K562 (cell line): ENCODE measurements at regions not wholly inside any gene's neighbourhood (a gene's known extent, or its start where the extent isn't known, plus 50 kb on each side); places are given as distances from the start of the nearest gene placed in this dataset.

Experiments
- ATAC-seq: fragments of 200-7000 bp; cut with Tn5 transposase; 3 replicates; pipeline ENCODE4 v1.9.1; 2020; ENCODE audit warnings: moderate library complexity
- BruUV-seq: library from RNA; stranded (reverse); fragments of 400-500 nt; replicated peaks from 2 replicates; lab custom pipeline; 2021; lab: Mats Ljungman, UMichigan
- CTCF ChIA-PET: fragments of 300-600 bp; formaldehyde crosslinking; extraction: SDS; loops from one replicate; lab custom pipeline; 2021; ENCODE audit warnings: low intra/inter-chr PET ratio; lab: Yijun Ruan, JAX
- POLR2A ChIA-PET: fragments of 300-600, 350-650 bp; sonication (Branson Sonifier 250); formaldehyde crosslinking; extraction: SDS; loops from one replicate; lab custom pipeline; 2021; ENCODE audit warnings: antibody characterized with exemption, inconsistent platforms; lab: Yijun Ruan, JAX
- DNase-seq, 4 experiments: peaks; one replicate each; pipeline versions ENCODE4 v3.0.0 to v3.0.0-alpha.2; 2011 to 2018; ENCODE audit warnings: low spot score in 3 of 4, mixed read lengths in 3 of 4; ENCODE audit errors: extremely low read depth in 1 of 4
- FAIRE-seq: peaks from 2 replicates; lab custom pipeline; 2011; peaks lifted over from hg19 to GRCh38; lab: Jason Lieb, UNC
- H2AFZ ChIP-seq: 2 replicates; pipeline ENCODE4 v1.6.0; 2011; ENCODE audit warnings: low read depth, low read length, control low read depth, inconsistent platforms
- H3K27ac ChIP-seq: fragments of 200-600 bp; 3 replicates; pipeline ENCODE4 v1.8.0; 2011; ENCODE audit warnings: low read depth, mild to moderate bottlenecking, control low read depth, inconsistent platforms, low read length, moderate library complexity, mixed read lengths; ENCODE audit errors: extremely low read depth
- H3K27me3 ChIP-seq, 2 experiments: fragments of 300-600 bp in 1 of 2; 2 replicates in 1 of 2; 3 replicates in 1 of 2; pipeline versions ENCODE4 v1.6.0 to v1.8.0; 2011; ENCODE audit warnings: inconsistent platforms in 2 of 2, low read length in 2 of 2, mild to moderate bottlenecking in 1 of 2, mixed read lengths in 1 of 2, moderate library complexity in 1 of 2; ENCODE audit not compliant: control insufficient read depth in 2 of 2, insufficient read depth in 2 of 2
- H3K36me3 ChIP-seq: fragments of 300-600 bp; 3 replicates; pipeline ENCODE4 v1.8.0; 2011; ENCODE audit warnings: mild to moderate bottlenecking, low read length, inconsistent platforms; ENCODE audit not compliant: control insufficient read depth, insufficient read depth
- H3K4me1 ChIP-seq, 2 experiments: fragments of 200-600 bp in 1 of 2; replicated peaks in 1 of 2; 2 replicates in 1 of 2; 3 replicates in 1 of 2; pipeline versions ENCODE4 v1.5.1 to v1.8.0; 2011; ENCODE audit warnings: inconsistent platforms in 2 of 2, low read length in 2 of 2, mild to moderate bottlenecking in 1 of 2, mixed read lengths in 1 of 2, moderate library complexity in 1 of 2; ENCODE audit not compliant: control insufficient read depth in 2 of 2, insufficient read depth in 2 of 2
- H3K4me2 ChIP-seq: 2 replicates; pipeline ENCODE4 v1.6.1; 2011; ENCODE audit warnings: low read length, control low read depth, inconsistent platforms, mixed read lengths; ENCODE audit not compliant: insufficient read depth
- H3K4me3 ChIP-seq: fragments of 200-600 bp; sonication (generic), shearing (Covaris generic); 2 replicates; pipeline ENCODE4 v1.5.1; 2016; ENCODE audit warnings: control low read depth, inconsistent platforms
- H3K79me2 ChIP-seq: fragments of 200-600 bp; 3 replicates; pipeline ENCODE4 v1.8.0; 2011; ENCODE audit warnings: low read length, inconsistent platforms; ENCODE audit not compliant: control insufficient read depth, insufficient read depth
- H3K9ac ChIP-seq, 2 experiments: 2 replicates each; pipeline versions ENCODE4 v1.6.0 to v1.6.1; 2011; ENCODE audit warnings: low read depth in 2 of 2, low read length in 2 of 2, control low read depth in 1 of 2, inconsistent platforms in 1 of 2, mild to moderate bottlenecking in 1 of 2, mixed read lengths in 1 of 2; ENCODE audit not compliant: insufficient read depth in 1 of 2
- H3K9me1 ChIP-seq: one replicate; pipeline ENCODE4 v1.6.0; 2011; ENCODE audit warnings: inconsistent platforms, mild to moderate bottlenecking, low read length, moderate library complexity; ENCODE audit not compliant: control insufficient read depth, insufficient read depth
- H3K9me3 ChIP-seq: replicated peaks from 2 replicates; pipeline ENCODE4 v1.5.1; 2011; ENCODE audit warnings: low read depth, low read length, inconsistent platforms; ENCODE audit not compliant: control insufficient read depth, insufficient read depth
- H4K20me1 ChIP-seq: replicated peaks from 2 replicates; pipeline ENCODE4 v1.6.1; 2011; ENCODE audit warnings: low read length, inconsistent platforms, mixed read lengths; ENCODE audit not compliant: control insufficient read depth, insufficient read depth
- CBFA2T3 ChIP-seq: fragments of 450-650 bp; IDR thresholded peaks from 2 replicates; pipeline ENCODE4 v1.6.1; 2017
- CBX1 ChIP-seq: sonication (generic); IDR thresholded peaks from 2 replicates; pipeline ENCODE4 v1.6.1; 2016; ENCODE audit warnings: antibody characterized with exemption, low read depth, mild to moderate bottlenecking
- DMBX1 ChIP-seq: fragments of 250-450 bp; sonication (Bioruptor Pico); IDR thresholded peaks from 2 replicates; pipeline ENCODE4 v1.8.0; 2022; ENCODE audit warnings: inconsistent platforms, mild to moderate bottlenecking, moderate library complexity, borderline replicate concordance
- ESRRA ChIP-seq: fragments of 450-650 bp; IDR thresholded peaks from 2 replicates; pipeline ENCODE4 v1.6.1; 2014; ENCODE audit warnings: low read depth, mild to moderate bottlenecking, moderate library complexity, borderline replicate concordance
- HMG20A ChIP-seq: fragments of 450-650 bp; formaldehyde crosslinking; conservative IDR thresholded peaks from 2 replicates; pipeline ENCODE4 v1.4.0; 2020; ENCODE audit warnings: mild to moderate bottlenecking, mixed read lengths
- JUN ChIP-seq, 2 experiments: sonication (generic) in 1 of 2; formaldehyde crosslinking in 1 of 2; IDR thresholded peaks; 2 replicates each; pipeline versions ENCODE4 v1.6.1 to v1.8.0; 2012 to 2022; ENCODE audit warnings: borderline replicate concordance in 2 of 2, mild to moderate bottlenecking in 2 of 2, improper control_type of control experiment in 1 of 2, low read depth in 1 of 2, low read length in 1 of 2, missing genetic modification reagents in 1 of 2
- SRF ChIP-seq, 2 experiments: fragments of 250-450, 450-650 bp in 1 of 2; sonication (Bioruptor Pico) in 1 of 2; sonication (generic) in 1 of 2; formaldehyde crosslinking; IDR thresholded peaks; 2 replicates each; pipeline versions ENCODE4 v1.5.0 to v1.5.1; 2020 to 2022; ENCODE audit warnings: mild to moderate bottlenecking in 1 of 2, missing genetic modification reagents in 1 of 2
- SUPT5H ChIP-seq: fragments of 450-650 bp; IDR thresholded peaks from 2 replicates; pipeline ENCODE4 v1.6.1; 2016
- TOE1 ChIP-seq, 2 experiments: fragments of 450-650 bp in 1 of 2; sonication (generic) in 1 of 2; formaldehyde crosslinking in 1 of 2; IDR thresholded peaks; 2 replicates each; pipeline versions ENCODE4 v1.7.1 to v1.8.0; 2016 to 2022; ENCODE audit warnings: borderline replicate concordance in 2 of 2, mild to moderate bottlenecking in 2 of 2, antibody characterized with exemption in 1 of 2, inconsistent platforms in 1 of 2, low read depth in 1 of 2, missing genetic modification reagents in 1 of 2, moderate library complexity in 1 of 2
- ZKSCAN8 ChIP-seq: fragments of 200-800 bp; sonication (Bioruptor generic); IDR thresholded peaks from 2 replicates; pipeline ENCODE4 v1.6.1; 2016; ENCODE audit warnings: missing genetic modification characterization, missing compliant biosample characterization
- ZSCAN32 ChIP-seq: fragments of 450-650 bp; formaldehyde crosslinking; IDR thresholded peaks from 2 replicates; pipeline ENCODE4 v1.4.0; 2020; ENCODE audit warnings: mild to moderate bottlenecking, moderate library complexity
- WGBS: fragments of 100-300 bp; shearing (Covaris generic); methylation state at CpG from one replicate; pipeline ENCODE4 v1.1.6; 2016; ENCODE audit warnings: low coverage, mixed read lengths; ENCODE audit not compliant: insufficient coverage; ENCODE audit errors: missing lambda C conversion rate; 5-methylcytosine and 5-hydroxymethylcytosine counted together
- in situ Hi-C: fragments of 300-500 bp; cut with MboI; formaldehyde crosslinking; loops from 4 replicates; pipeline ENCODE4 v1.15.0; 2018; ENCODE audit warnings: inconsistent platforms, mixed read lengths
- intact Hi-C: fragments of 100-400 bp; cut with micrococcal nuclease; formaldehyde crosslinking; loops from 2 replicates; pipeline ENCODE4 v1.14.2; 2022
- TF ChIP-seq, protein P1 (sequence below): fragments of 450-650 bp; IDR thresholded peaks from 2 replicates; pipeline ENCODE4 v1.6.1; 2018; ENCODE audit warnings: mild to moderate bottlenecking, low read depth; ENCODE audit not compliant: partially characterized antibody
- TF ChIP-seq, protein P2 (sequence below): fragments of 450-650 bp; formaldehyde crosslinking; IDR thresholded peaks from 2 replicates; pipeline ENCODE4 v1.4.0; 2022; ENCODE audit warnings: missing genetic modification characterization
- TF ChIP-seq, protein P3 (sequence below): sonication (generic); formaldehyde crosslinking; IDR thresholded peaks from 2 replicates; pipeline ENCODE4 v1.9.0; 2022; ENCODE audit warnings: mild to moderate bottlenecking, missing genetic modification reagents

DNA sequence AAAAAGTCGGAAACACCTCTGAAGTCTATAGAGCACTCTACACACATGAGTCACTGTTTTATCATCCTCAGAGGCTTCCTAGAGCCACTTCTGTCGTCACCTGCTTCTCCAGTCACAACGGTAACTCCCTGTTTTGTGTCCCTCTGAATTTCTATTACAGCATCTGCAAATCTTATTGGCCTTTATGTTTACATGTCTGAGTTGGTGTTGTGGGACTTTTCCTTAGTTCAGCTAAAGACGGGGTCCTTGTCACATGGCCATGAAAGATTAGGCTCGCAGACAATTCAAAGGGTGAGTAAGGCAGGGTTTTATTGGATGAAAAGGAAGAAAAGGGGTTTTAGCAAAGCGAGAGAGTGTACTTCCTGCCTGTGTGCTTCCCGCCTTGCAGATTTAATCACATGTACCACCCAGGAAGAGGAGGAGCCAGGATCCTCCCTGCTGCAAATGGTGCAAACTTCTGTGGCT lies 185.6 kb downstream of the LPIN1 start:
- no peaks in the 10 kb centered on the region for H3K9me1 ChIP-seq
- CTCF ChIA-PET, result no interaction called here
- no peaks in the 10 kb centered on the region for H4K20me1 ChIP-seq
- POLR2A ChIA-PET, result interaction anchor here (1.0 to 1.3 kb wide), 2 partner anchors 8 to 17 kb away, joined by 3 to 5 read pairs; no protein-coding TSS in a partner anchor
- DNase-seq, result peak in 2 of 4 experiments; percentile 51 to 54
- intact Hi-C loops, result no loop called here
- no peaks in the 10 kb centered on the region for H3K79me2 ChIP-seq
- ATAC-seq, result peak; percentile 87
- peak overlapping the region; percentile 70; the same call in 2 of the 3 replicates for H3K27ac ChIP-seq
- in situ Hi-C loops, result loop anchor here (5.0 kb wide), 1 partner anchor 65 kb away; no protein-coding TSS in a partner anchor
- WGBS, result 13% methylated on average over 7 of the region's 7 CpGs
- H3K4me2 ChIP-seq, result peak overlapping the region; percentile 56
- H2AFZ ChIP-seq, result peak overlapping the region; percentile 89
- no peaks in the 10 kb centered on the region for H3K9me3 ChIP-seq
- FAIRE-seq, result peak; percentile 92
- H3K36me3 ChIP-seq, result no peaks in the 10 kb centered on the region
- 0 out of 4 replicates have a peak overlapping the region, but pooled peaks of 1 of the 2 experiments have one; percentile 3 for H3K9ac ChIP-seq
- no peak overlapping the region for H3K4me3 ChIP-seq
- no TSS peak for BruUV-seq
- peaks cover 8 to 25% of the 10 kb centered on the region in 2 experiments; a peak in 4 of 5 replicates for H3K4me1 ChIP-seq
- H3K27me3 ChIP-seq, result no peaks in the 10 kb centered on the region
- TF ChIP-seq DMBX1 (CRISPR knock-in tag) (no peak), SRF (CRISPR knock-in tag; IDR thresholded peaks at IDR 0.05) (0 out of 4 replicates have a peak, but pooled peaks of 1 of the 2 experiments have one; percentile 25), CBFA2T3 (0 out of 2 replicates have a peak, but pooled peaks have one; percentile 18), ESRRA (no peak), SUPT5H (no peak), ZKSCAN8 (CRISPR knock-in tag) (peak; percentile 54; the same call in 1 of the 2 replicates), JUN (IDR thresholded peaks at IDR 0.05; ENCODE audit: borderline replicate concordance, low read depth, low read length) (0 out of 2 replicates have a peak, but pooled peaks have one; percentile 38), JUN (CRISPR knock-in tag; IDR thresholded peaks at IDR 0.05; ENCODE audit: borderline replicate concordance) (no peak), HMG20A (CRISPR knock-in tag) (no peak), CBX1 (no peak), TOE1 (IDR thresholded peaks at IDR 0.05; ENCODE audit: borderline replicate concordance) (peak; percentile 26; the same call in 1 of the 2 replicates), TOE1 (CRISPR knock-in tag; IDR thresholded peaks at IDR 0.05; ENCODE audit: borderline replicate concordance, low read depth) (no peak), ZSCAN32 (no peak)
- TF ChIP-seq, protein P1, sequence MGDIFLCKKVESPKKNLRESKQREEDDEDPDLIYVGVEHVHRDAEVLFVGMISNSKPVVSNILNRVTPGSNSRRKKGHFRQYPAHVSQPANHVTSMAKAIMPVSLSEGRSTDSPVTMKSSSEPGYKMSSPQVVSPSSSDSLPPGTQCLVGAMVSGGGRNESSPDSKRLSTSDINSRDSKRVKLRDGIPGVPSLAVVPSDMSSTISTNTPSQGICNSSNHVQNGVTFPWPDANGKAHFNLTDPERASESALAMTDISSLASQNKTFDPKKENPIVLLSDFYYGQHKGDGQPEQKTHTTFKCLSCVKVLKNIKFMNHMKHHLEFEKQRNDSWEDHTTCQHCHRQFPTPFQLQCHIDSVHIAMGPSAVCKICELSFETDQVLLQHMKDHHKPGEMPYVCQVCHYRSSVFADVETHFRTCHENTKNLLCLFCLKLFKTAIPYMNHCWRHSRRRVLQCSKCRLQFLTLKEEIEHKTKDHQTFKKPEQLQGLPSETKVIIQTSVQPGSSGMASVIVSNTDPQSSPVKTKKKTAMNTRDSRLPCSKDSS, result no peak
- TF ChIP-seq, protein P2, sequence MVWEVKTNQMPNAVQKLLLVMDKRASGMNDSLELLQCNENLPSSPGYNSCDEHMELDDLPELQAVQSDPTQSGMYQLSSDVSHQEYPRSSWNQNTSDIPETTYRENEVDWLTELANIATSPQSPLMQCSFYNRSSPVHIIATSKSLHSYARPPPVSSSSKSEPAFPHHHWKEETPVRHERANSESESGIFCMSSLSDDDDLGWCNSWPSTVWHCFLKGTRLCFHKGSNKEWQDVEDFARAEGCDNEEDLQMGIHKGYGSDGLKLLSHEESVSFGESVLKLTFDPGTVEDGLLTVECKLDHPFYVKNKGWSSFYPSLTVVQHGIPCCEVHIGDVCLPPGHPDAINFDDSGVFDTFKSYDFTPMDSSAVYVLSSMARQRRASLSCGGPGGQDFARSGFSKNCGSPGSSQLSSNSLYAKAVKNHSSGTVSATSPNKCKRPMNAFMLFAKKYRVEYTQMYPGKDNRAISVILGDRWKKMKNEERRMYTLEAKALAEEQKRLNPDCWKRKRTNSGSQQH (CRISPR knock-in tag), result no peak
- TF ChIP-seq, protein P3, sequence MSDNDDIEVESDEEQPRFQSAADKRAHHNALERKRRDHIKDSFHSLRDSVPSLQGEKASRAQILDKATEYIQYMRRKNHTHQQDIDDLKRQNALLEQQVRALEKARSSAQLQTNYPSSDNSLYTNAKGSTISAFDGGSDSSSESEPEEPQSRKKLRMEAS (CRISPR knock-in tag), result peak; percentile 41; the same call in 1 of the 2 replicates
